NCI-H2107 treated with DMSO at 0.1 percent for 48 hours (cell line): ENCODE measurements at regions not wholly inside any gene's neighbourhood (a gene's known extent, or its start where the extent isn't known, plus 50 kb on each side); places are given as distances from the start of the nearest gene placed in this dataset.
"Not testable (repeated sequence)": the region's sequence is repeated elsewhere in the genome, so short reads cannot be mapped to it uniquely, and the experiment has no call there.

Experiments used
- DNase-seq: peaks from one replicate; lab custom pipeline; 2025; ENCODE audit not compliant: unreplicated experiment; lab: John Stamatoyannopoulos, UW

- no peak for DNase-seq
Observed at GRCh38 chr5:112570708-112571444, 151.8 kb upstream of the EPB41L4A start.

GRCh38 chr5:112573441-112573840 lies 154.4 kb upstream of the EPB41L4A start:
- no peak for DNase-seq

GRCh38 chr5:112574536-112574935 lies 155.5 kb upstream of the EPB41L4A start:
- peak; percentile 81 for DNase-seq

- DNase-seq: no peak
Observed at GRCh38 chr5:112576298-112576925, 157.3 kb upstream of the EPB41L4A start.

- no peak for DNase-seq
Observed at GRCh38 chr5:112579599-112580170, 158.0 kb upstream of the APC start.

GRCh38 chr5:112581811-112582320 lies 155.8 kb upstream of the APC start:
- no peak for DNase-seq

GRCh38 chr5:112583166-112583565 lies 154.5 kb upstream of the APC start:
- DNase-seq: peak; percentile 11

- DNase-seq: no peak
Observed at GRCh38 chr5:112584781-112585180, 152.9 kb upstream of the APC start.

- no peak for DNase-seq
Observed at GRCh38 chr5:112586596-112587062, 151.1 kb upstream of the APC start.

GRCh38 chr5:112590858-112591257 lies 146.8 kb upstream of the APC start:
- not testable (repeated sequence) for DNase-seq

- DNase-seq: peak; percentile 17
Observed at GRCh38 chr5:112594095-112594850, 143.4 kb upstream of the APC start.

GRCh38 chr5:112594941-112595340 lies 142.7 kb upstream of the APC start:
- DNase-seq: no peak

GRCh38 chr5:112597831-112598230 lies 139.9 kb upstream of the APC start:
- DNase-seq: no peak

GRCh38 chr5:112600510-112600909 lies 137.2 kb upstream of the APC start:
- DNase-seq: not testable (repeated sequence)

- peak; percentile 31 for DNase-seq
Observed at GRCh38 chr5:112604732-112605630, 132.7 kb upstream of the APC start.

GRCh38 chr5:112608975-112609374 lies 128.7 kb upstream of the APC start:
- no peak for DNase-seq

GRCh38 chr5:112612663-112613062 lies 125.0 kb upstream of the APC start:
- no peak for DNase-seq

GRCh38 chr5:112614285-112614684 lies 123.4 kb upstream of the APC start:
- no peak for DNase-seq

- DNase-seq: no peak
Observed at GRCh38 chr5:112614986-112615385, 122.7 kb upstream of the APC start.

GRCh38 chr5:112616812-112617547 lies 120.7 kb upstream of the APC start:
- peak; percentile 14 for DNase-seq
